Right lobe of liver (tissue), 6 donors: ENCODE measurements at regions not wholly inside any gene's neighbourhood (a gene's known extent, or its start where the extent isn't known, plus 50 kb on each side); places are given as distances from the start of the nearest gene placed in this dataset.

ENCODE experiments used
- ATAC-seq, 4 donors: fragments of 200-7000 bp; cut with Tn5 transposase; one replicate each; pipeline ENCODE4 v1.9.1; 2020; ENCODE audit warnings: mild to moderate bottlenecking in 4 of 4, moderate library complexity in 4 of 4
- DNase-seq, 3 donors: peaks; one replicate each; pipeline ENCODE4 v3.0.0-alpha.2; 2020
- H3K27ac ChIP-seq, 3 donors: fragments of 200-600 bp; one replicate each; pipeline ENCODE4 v1.8.0; 2022
- H3K27me3 ChIP-seq, 2 donors: fragments of 200-600 bp; one replicate each; pipeline ENCODE4 v1.8.0; 2022
- H3K36me3 ChIP-seq, 4 donors: fragments of 200-600 bp; sonication (generic) in 1 of 4; one replicate each; pipeline versions ENCODE4 v1.5.1 to v1.8.0; 2017 to 2022; ENCODE audit warnings: control low read depth in 1 of 4
- H3K4me1 ChIP-seq, 4 donors: fragments of 200-600 bp; sonication (generic) in 1 of 4; one replicate each; pipeline versions ENCODE4 v1.5.1 to v1.8.0; 2017 to 2022; ENCODE audit warnings: control low read depth in 1 of 4
- H3K4me3 ChIP-seq, 3 donors: fragments of 200-600 bp; one replicate each; pipeline ENCODE4 v1.8.0; 2022
- H3K9me3 ChIP-seq, 4 donors: fragments of 200-600 bp; sonication (generic) in 1 of 4; one replicate each; pipeline versions ENCODE4 v1.5.1 to v1.8.0; 2017 to 2022; ENCODE audit warnings: control low read depth in 1 of 4
- CTCF ChIP-seq, 4 donors: fragments of 200-600 bp in 3 of 4; fragments of 450-650 bp in 1 of 4; IDR thresholded peaks; one replicate each; pipeline versions ENCODE4 v1.5.1 to v1.8.0; 2016 to 2022; ENCODE audit warnings: antibody characterized with exemption in 4 of 4, mild to moderate bottlenecking in 2 of 4
- POLR2A ChIP-seq: fragments of 450-650 bp; IDR thresholded peaks from one replicate; pipeline ENCODE4 v1.6.1; 2017; ENCODE audit warnings: antibody characterized with exemption, mild to moderate bottlenecking
- WGBS: methylation state at CpG from one replicate; pipeline ENCODE4 v1.1.6; 2018; ENCODE audit warnings: low coverage, low lambda C conversion rate; ENCODE audit not compliant: insufficient coverage; ENCODE audit errors: missing lambda C conversion rate; 5-methylcytosine and 5-hydroxymethylcytosine counted together
- intact Hi-C, 2 donors: fragments of 100-400 bp; cut with DNase I; formaldehyde crosslinking; loops; one replicate each; pipeline versions ENCODE4 v1.11.2 to v1.14.1; 2022
- donor health status: DM: no; HTN: yes; CAD: no.
- donor health status: DM: no; HTN: no; CAD: no.
- donor health status: DM: no; HTN: no; CAD: no.
- donor health status: DM: no; HTN: yes; CAD: no.
- donor health status: DM: no; HTN: yes; CAD: no.

GRCh38 chr4:53924333-53925049 lies 139.9 kb downstream of the CHIC2 start:
- Histone ChIP-seq H3K9me3 (no peaks in the 10 kb centered on the region), H3K4me3 (no peak overlapping the region), H3K27me3 (no peaks in the 10 kb centered on the region), H3K4me1 (peaks cover 0 to 11% (median 0%) of the 10 kb centered on the region in 4 donors), H3K36me3 (no peaks in the 10 kb centered on the region), H3K27ac (no peak overlapping the region)
- 74% methylated on average over 6 of the region's 7 CpGs for WGBS
- intact Hi-C loops: loop anchor here in 1 of 2 donors (5.0 kb wide), 1 partner anchor 298 kb away; no protein-coding TSS in a partner anchor
- no peak for DNase-seq
- no peak for TF ChIP-seq POLR2A
- no peak for TF ChIP-seq CTCF (IDR thresholded peaks at IDR 0.05)
- ATAC-seq: no peak

GRCh38 chr4:53923921-53924320 lies 140.5 kb downstream of the CHIC2 start:
- ATAC-seq: no peak

DNA sequence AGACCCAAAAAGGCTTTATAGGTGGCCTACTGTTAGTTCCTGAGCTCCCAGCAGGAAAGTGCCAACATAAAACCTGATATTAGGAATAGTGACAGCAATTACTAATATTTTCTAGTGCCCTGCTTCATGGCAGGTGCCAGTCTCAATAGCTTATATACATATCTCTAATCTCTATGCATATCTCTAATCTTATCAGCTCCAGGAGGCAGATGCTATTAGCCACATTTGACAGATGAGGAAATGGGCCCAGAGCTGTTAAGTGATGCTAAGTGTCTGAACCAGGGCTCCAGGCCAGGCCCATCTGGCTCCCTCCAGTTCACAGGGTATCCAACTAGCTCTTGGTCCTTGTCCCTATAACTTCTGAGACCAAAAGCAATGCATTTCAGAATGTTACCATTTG lies 142.5 kb downstream of the CHIC2 start:
- H3K27me3 ChIP-seq: no peaks in the 10 kb centered on the region
- intact Hi-C loops: no loop called here
- no peaks in the 10 kb centered on the region for H3K36me3 ChIP-seq
- H3K4me1 ChIP-seq: no peaks in the 10 kb centered on the region
- no peak for TF ChIP-seq POLR2A
- TF ChIP-seq CTCF (IDR thresholded peaks at IDR 0.05): no peak
- no peak for ATAC-seq
- H3K4me3 ChIP-seq: no peak overlapping the region
- no peaks in the 10 kb centered on the region for H3K9me3 ChIP-seq
- no peak for DNase-seq
- H3K27ac ChIP-seq: no peak overlapping the region

More at GRCh38 chr4:53923921-53924320, 140.5 kb downstream of the CHIC2 start:
- Histone ChIP-seq H3K4me3 (no peak overlapping the region), H3K27ac (no peak overlapping the region), H3K4me1 (peaks cover 0 to 6% (median 0%) of the 10 kb centered on the region in 4 donors), H3K36me3 (no peaks in the 10 kb centered on the region), H3K9me3 (no peaks in the 10 kb centered on the region), H3K27me3 (no peaks in the 10 kb centered on the region)
- TF ChIP-seq POLR2A: no peak
- TF ChIP-seq CTCF (IDR thresholded peaks at IDR 0.05): no peak
- WGBS: 64% methylated on average over 4 of the region's 5 CpGs
- no peak for DNase-seq
- intact Hi-C loops: no loop called here

DNA sequence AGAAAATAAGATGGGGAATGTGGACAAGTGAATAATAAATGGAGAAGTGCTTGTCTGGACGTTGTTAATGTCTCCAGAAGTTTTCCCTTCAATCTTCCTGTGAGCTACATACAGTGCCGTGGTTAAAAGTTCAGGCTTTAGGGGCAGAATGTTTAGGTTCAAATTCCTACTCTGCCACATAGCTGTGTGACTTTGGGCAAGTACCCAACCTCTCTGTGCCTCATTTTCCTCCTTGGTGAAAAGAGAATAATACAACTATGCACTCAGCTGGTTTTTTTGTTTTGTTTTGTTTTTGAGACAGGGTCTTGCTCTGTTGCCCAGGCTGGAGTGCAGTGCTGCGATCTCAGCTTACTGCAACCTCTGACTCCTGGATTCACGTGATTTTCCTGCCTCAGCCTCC lies 143.5 kb downstream of the CHIC2 start:
- Histone ChIP-seq H3K27me3 (no peaks in the 10 kb centered on the region), H3K27ac (no peak overlapping the region), H3K36me3 (no peaks in the 10 kb centered on the region), H3K4me3 (no peak overlapping the region), H3K4me1 (no peaks in the 10 kb centered on the region), H3K9me3 (no peaks in the 10 kb centered on the region)
- WGBS: 81% methylated on average over 4 of the region's 4 CpGs
- DNase-seq (no peak), ATAC-seq (no peak)
- intact Hi-C loops: no loop called here
- TF ChIP-seq CTCF (IDR thresholded peaks at IDR 0.05) (no peak), POLR2A (no peak)

DNA sequence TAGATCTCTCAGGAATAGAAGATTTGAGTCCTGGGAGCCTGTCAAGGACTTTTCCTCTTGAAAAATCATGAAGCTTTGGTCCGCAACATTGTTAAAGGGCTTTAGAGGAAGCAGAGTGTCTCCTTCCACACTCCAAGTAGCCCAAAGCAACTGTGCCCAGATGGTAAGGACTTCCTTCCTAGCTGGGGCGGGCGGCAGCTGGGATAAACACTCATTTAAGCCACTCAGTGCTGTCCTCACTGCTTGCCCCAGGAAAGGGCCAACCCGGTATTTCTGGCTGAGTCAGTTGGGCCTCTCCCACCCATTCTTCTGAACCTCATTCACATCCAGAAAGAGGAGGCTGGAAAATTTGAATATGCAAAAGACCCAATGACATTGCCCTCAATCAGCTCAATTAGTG lies 144.3 kb downstream of the CHIC2 start:
- TF ChIP-seq POLR2A (no peak), CTCF (IDR thresholded peaks at IDR 0.05) (no peak)
- no peaks in the 10 kb centered on the region for H3K36me3 ChIP-seq
- DNase-seq (no peak), ATAC-seq (no peak)
- no peaks in the 10 kb centered on the region for H3K9me3 ChIP-seq
- H3K27ac ChIP-seq: no peak overlapping the region
- intact Hi-C loops: no loop called here
- H3K27me3 ChIP-seq: no peaks in the 10 kb centered on the region
- H3K4me1 ChIP-seq: no peaks in the 10 kb centered on the region
- 58% methylated on average over 2 of the region's 4 CpGs for WGBS
- no peak overlapping the region for H3K4me3 ChIP-seq
